Sigmoid colon (tissue), 6 donors: ENCODE measurements at regions not wholly inside any gene's neighbourhood (a gene's known extent, or its start where the extent isn't known, plus 50 kb on each side); places are given as distances from the start of the nearest gene placed in this dataset.

Experiments
- DNase-seq: peaks from one replicate; pipeline ENCODE4 v3.0.0-alpha.2; 2019
- H3K27ac ChIP-seq, 4 donors: fragments of 200-600 bp; sonication (generic); one replicate each; pipeline ENCODE4 v1.5.1; 2016 to 2019; ENCODE audit warnings: mild to moderate bottlenecking in 1 of 4
- H3K27me3 ChIP-seq, 3 donors: fragments of 200-600 bp; sonication (generic); one replicate each; pipeline ENCODE4 v1.5.1; 2019; ENCODE audit warnings: mild to moderate bottlenecking in 1 of 3
- H3K36me3 ChIP-seq, 4 donors: fragments of 200-600 bp; sonication (generic); one replicate each; pipeline ENCODE4 v1.5.1; 2016 to 2019
- H3K4me1 ChIP-seq, 4 donors: fragments of 200-600 bp; sonication (generic); one replicate each; pipeline ENCODE4 v1.5.1; 2017 to 2019
- H3K4me3 ChIP-seq, 4 donors: fragments of 200-600 bp; sonication (generic); one replicate each; pipeline ENCODE4 v1.5.1; 2017 to 2019; ENCODE audit warnings: mild to moderate bottlenecking in 2 of 4, moderate library complexity in 1 of 4
- H3K9me3 ChIP-seq, 4 donors: fragments of 200-600 bp in 3 of 4; sonication (generic) in 3 of 4; one replicate each; pipeline versions ENCODE4 v1.5.1 to v1.6.1; 2013 to 2019
- CTCF ChIP-seq, 4 experiments: fragments of 450-650 bp in 3 of 4; fragments of 200-600 bp in 1 of 4; IDR thresholded peaks; one replicate each; pipeline ENCODE4 v1.5.1; 2016 to 2019; ENCODE audit warnings: antibody characterized with exemption in 4 of 4, mild to moderate bottlenecking in 3 of 4, moderate library complexity in 2 of 4
- EP300 ChIP-seq, 4 donors: sonication (generic); formaldehyde crosslinking; IDR thresholded peaks; one replicate each; pipeline ENCODE4 v1.6.1; 2017; ENCODE audit warnings: antibody characterized with exemption in 4 of 4
- POLR2A ChIP-seq, 2 donors: fragments of 450-650 bp; IDR thresholded peaks; one replicate each; pipeline ENCODE4 v1.6.1; 2016; ENCODE audit warnings: antibody characterized with exemption in 2 of 2, mild to moderate bottlenecking in 2 of 2, moderate library complexity in 2 of 2
- POLR2AphosphoS5 ChIP-seq, 4 donors: sonication (generic); formaldehyde crosslinking; IDR thresholded peaks; one replicate each; pipeline ENCODE4 v1.6.1; 2017; ENCODE audit warnings: antibody characterized with exemption in 4 of 4
- WGBS, 2 donors: extraction: QIAGEN DNeasy Blood & Tissue Kit; methylation state at CpG; one replicate each; pipeline ENCODE4 v1.1.7; 2013; 5-methylcytosine and 5-hydroxymethylcytosine counted together
- intact Hi-C: fragments of 100-400 bp; cut with DNase I; formaldehyde crosslinking; loops from one replicate; pipeline ENCODE4 v1.15.1; 2023
- donor health status: healthy with polysubstance abuse.
- donor health status: healthy.

DNA sequence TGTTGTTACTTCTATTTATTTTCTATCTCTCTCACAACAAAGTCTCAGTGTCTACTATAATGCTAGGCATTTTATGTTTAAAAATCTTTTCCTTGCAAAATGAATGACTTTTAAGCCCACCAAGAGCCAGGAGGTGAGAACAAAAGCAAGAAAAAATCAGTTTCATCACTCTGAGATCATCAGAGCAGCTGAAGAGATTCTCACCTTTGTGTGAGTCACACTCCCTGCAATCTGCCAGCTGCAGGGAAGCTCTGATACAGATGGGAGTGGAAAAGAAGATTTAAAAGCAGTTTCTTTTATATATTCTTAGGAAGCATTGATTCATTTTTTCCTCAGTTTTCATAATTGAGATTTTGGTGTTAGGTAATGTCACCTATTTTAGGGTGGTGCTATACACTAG lies 107.6 kb downstream of the LHX9 start:
- Histone ChIP-seq H3K36me3 (no peaks in the 10 kb centered on the region), H3K27me3 (no peaks in the 10 kb centered on the region), H3K4me1 (no peaks in the 10 kb centered on the region), H3K27ac (no peak overlapping the region), H3K9me3 (no peaks in the 10 kb centered on the region), H3K4me3 (no peak overlapping the region)
- TF ChIP-seq EP300 (IDR thresholded peaks at IDR 0.05): no peak
- no peak for TF ChIP-seq POLR2AphosphoS5 (IDR thresholded peaks at IDR 0.05)
- no peak for TF ChIP-seq POLR2A (IDR thresholded peaks at IDR 0.05)
- no peak for TF ChIP-seq CTCF (IDR thresholded peaks at IDR 0.05)
- intact Hi-C loops: no loop called here
- no peak for DNase-seq

DNA sequence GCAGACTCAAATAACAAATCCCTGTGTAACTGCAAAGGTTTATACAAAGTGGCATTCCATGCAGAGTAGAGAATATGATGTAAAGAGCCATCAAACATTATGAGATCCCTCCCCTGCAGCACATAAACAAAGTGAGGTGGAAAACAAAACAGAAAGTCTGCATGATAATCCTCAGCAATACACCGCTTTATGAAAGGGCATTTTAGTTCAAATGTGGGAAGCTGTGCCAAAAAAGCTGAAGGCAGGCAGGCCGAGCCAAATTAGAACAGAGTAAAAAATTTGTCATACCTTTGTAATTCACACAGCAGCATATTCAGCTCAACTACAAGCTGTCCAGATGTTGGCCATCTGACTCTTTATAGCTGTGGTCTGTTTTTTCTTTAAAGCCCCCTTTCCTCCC lies 113.5 kb downstream of the LHX9 start:
- Histone ChIP-seq H3K27ac (no peak overlapping the region), H3K27me3 (no peaks in the 10 kb centered on the region), H3K4me3 (no peak overlapping the region), H3K36me3 (no peaks in the 10 kb centered on the region), H3K9me3 (no peaks in the 10 kb centered on the region), H3K4me1 (peaks cover 0 to 11% (median 3%) of the 10 kb centered on the region in 4 donors)
- no peak for DNase-seq
- TF ChIP-seq EP300 (IDR thresholded peaks at IDR 0.05) (no peak), CTCF (IDR thresholded peaks at IDR 0.05) (no peak)
- 33 to 54% methylated on average over 2 of the region's 2 CpGs for WGBS, 2 donors
- intact Hi-C loops: no loop called here

GRCh38 chr1:198031086-198031485 lies 113.9 kb downstream of the LHX9 start:
- H3K4me1 ChIP-seq: peaks cover 0 to 11% (median 3%) of the 10 kb centered on the region in 4 donors
- H3K27me3 ChIP-seq: no peaks in the 10 kb centered on the region
- TF ChIP-seq POLR2A (IDR thresholded peaks at IDR 0.05) (no peak), CTCF (IDR thresholded peaks at IDR 0.05) (no peak), POLR2AphosphoS5 (IDR thresholded peaks at IDR 0.05) (no peak), EP300 (IDR thresholded peaks at IDR 0.05) (no peak)
- intact Hi-C loops: no loop called here
- H3K27ac ChIP-seq: no peak overlapping the region
- no peak for DNase-seq
- H3K4me3 ChIP-seq: no peak overlapping the region
- H3K9me3 ChIP-seq: no peaks in the 10 kb centered on the region
- H3K36me3 ChIP-seq: no peaks in the 10 kb centered on the region

- TF ChIP-seq POLR2A (IDR thresholded peaks at IDR 0.05) (no peak), POLR2AphosphoS5 (IDR thresholded peaks at IDR 0.05) (no peak), EP300 (IDR thresholded peaks at IDR 0.05) (no peak), CTCF (IDR thresholded peaks at IDR 0.05) (no peak)
- H3K4me3 ChIP-seq: no peak overlapping the region
- intact Hi-C loops: no loop called here
- no peaks in the 10 kb centered on the region for H3K36me3 ChIP-seq
- H3K27ac ChIP-seq: no peak overlapping the region
- WGBS, 2 donors: 26 to 56% methylated on average over 2 of the region's 2 CpGs
- H3K9me3 ChIP-seq: no peaks in the 10 kb centered on the region
- peaks cover 0 to 11% (median 3%) of the 10 kb centered on the region in 4 donors for H3K4me1 ChIP-seq
- H3K27me3 ChIP-seq: no peaks in the 10 kb centered on the region
- no peak for DNase-seq
These were observed 115.5 kb downstream of the LHX9 start for GRCh38 chr1:198032668-198033067.

DNA sequence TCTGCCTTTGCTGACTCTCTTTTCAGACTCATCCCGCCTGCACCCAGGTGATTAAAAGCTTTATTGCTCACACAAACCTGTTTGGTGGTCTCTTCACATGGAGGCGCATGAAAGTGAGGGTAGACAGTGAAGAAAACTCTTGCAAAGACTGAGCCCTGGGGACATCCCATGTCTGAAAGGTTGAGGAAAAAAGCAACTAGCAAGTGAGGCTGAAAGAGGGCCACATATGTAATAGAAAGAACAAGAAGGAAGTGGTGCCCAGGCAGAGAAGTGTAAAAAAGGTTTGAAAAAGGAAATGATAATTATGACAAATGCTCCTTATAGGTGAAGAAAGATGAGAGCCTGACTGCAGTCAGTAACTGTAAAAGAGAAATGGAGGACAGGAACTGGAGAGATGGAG lies 115.9 kb upstream of the NEK7 start:
- no peak overlapping the region for H3K27ac ChIP-seq
- no peaks in the 10 kb centered on the region for H3K9me3 ChIP-seq
- intact Hi-C loops: no loop called here
- H3K27me3 ChIP-seq: no peaks in the 10 kb centered on the region
- H3K36me3 ChIP-seq: no peaks in the 10 kb centered on the region
- no peak for TF ChIP-seq POLR2A (IDR thresholded peaks at IDR 0.05)
- TF ChIP-seq POLR2AphosphoS5 (IDR thresholded peaks at IDR 0.05): no peak
- no peak for TF ChIP-seq CTCF (IDR thresholded peaks at IDR 0.05)
- TF ChIP-seq EP300 (IDR thresholded peaks at IDR 0.05): no peak
- no peaks in the 10 kb centered on the region for H3K4me1 ChIP-seq
- 64 to 77% methylated on average over 2 of the region's 2 CpGs for WGBS, 2 donors
- H3K4me3 ChIP-seq: no peak overlapping the region
- DNase-seq: no peak
